Astrocyte (in vitro differentiated cells and primary cell): ENCODE measurements at regions not wholly inside any gene's neighbourhood (a gene's known extent, or its start where the extent isn't known, plus 50 kb on each side); places are given as distances from the start of the nearest gene placed in this dataset.

Experiments
- DNase-seq: peaks from one replicate; pipeline ENCODE4 v3.0.0-alpha.2; 2010; ENCODE audit warnings: low read depth
- FAIRE-seq: peaks from 2 replicates; lab custom pipeline; 2011; peaks lifted over from hg19 to GRCh38; lab: Jason Lieb, UNC
- H2AFZ ChIP-seq: 2 replicates; pipeline ENCODE4 v1.6.0; 2012; ENCODE audit warnings: low read depth, low read length, inconsistent platforms
- H3K27ac ChIP-seq: 2 replicates; pipeline ENCODE4 v1.5.1; 2011; ENCODE audit warnings: low read depth, low read length, inconsistent platforms
- H3K27me3 ChIP-seq: 2 replicates; pipeline ENCODE4 v1.6.0; 2011; ENCODE audit warnings: low read length, inconsistent platforms; ENCODE audit not compliant: insufficient read depth
- H3K36me3 ChIP-seq: 2 replicates; pipeline ENCODE4 v1.5.1; 2011; ENCODE audit warnings: low read length, inconsistent platforms; ENCODE audit not compliant: insufficient read depth
- H3K4me1 ChIP-seq: 2 replicates; pipeline ENCODE4 v1.5.1; 2011; ENCODE audit warnings: low read length, inconsistent platforms; ENCODE audit not compliant: insufficient read depth
- H3K4me2 ChIP-seq: 2 replicates; pipeline ENCODE4 v1.6.0; 2012; ENCODE audit warnings: low read length, inconsistent platforms
- H3K4me3 ChIP-seq: 2 replicates; pipeline ENCODE4 v1.5.1; 2011; ENCODE audit warnings: low read depth, mild to moderate bottlenecking, low read length, inconsistent platforms; ENCODE audit not compliant: insufficient read depth
- H3K79me2 ChIP-seq: 2 replicates; pipeline ENCODE4 v1.6.0; 2012; ENCODE audit warnings: mild to moderate bottlenecking, low read length, inconsistent platforms; ENCODE audit not compliant: insufficient read depth
- H3K9ac ChIP-seq: 2 replicates; pipeline ENCODE4 v1.6.0; 2012; ENCODE audit warnings: mild to moderate bottlenecking, low read length, inconsistent platforms
- H3K9me3 ChIP-seq: 2 replicates; pipeline ENCODE4 v1.5.1; 2012; ENCODE audit warnings: low read depth, mild to moderate bottlenecking, low read length, inconsistent platforms; ENCODE audit not compliant: insufficient read depth
- H4K20me1 ChIP-seq: 2 replicates; pipeline ENCODE4 v1.6.0; 2012; ENCODE audit warnings: low read length, inconsistent platforms; ENCODE audit not compliant: insufficient read depth
- H3K27ac Mint-ChIP-seq: one replicate; pipeline ENCODE4 v1.8.0; 2021; ENCODE audit warnings: mild to moderate bottlenecking, mixed read lengths; ENCODE audit not compliant: unreplicated experiment
- H3K27me3 Mint-ChIP-seq: one replicate; pipeline ENCODE4 v1.8.0; 2021; ENCODE audit warnings: low read depth, mixed read lengths; ENCODE audit not compliant: unreplicated experiment
- H3K36me3 Mint-ChIP-seq: one replicate; pipeline ENCODE4 v1.8.0; 2021; ENCODE audit warnings: low read depth, mixed read lengths; ENCODE audit not compliant: unreplicated experiment
- H3K4me1 Mint-ChIP-seq: one replicate; pipeline ENCODE4 v1.8.0; 2021; ENCODE audit warnings: low read depth, mixed read lengths; ENCODE audit not compliant: unreplicated experiment
- H3K4me3 Mint-ChIP-seq: one replicate; pipeline ENCODE4 v1.8.0; 2021; ENCODE audit warnings: mild to moderate bottlenecking, moderate library complexity, mixed read lengths; ENCODE audit not compliant: unreplicated experiment
- H3K9me3 Mint-ChIP-seq: one replicate; pipeline ENCODE4 v1.8.0; 2021; ENCODE audit warnings: mild to moderate bottlenecking, mixed read lengths; ENCODE audit not compliant: unreplicated experiment
- EZH2 ChIP-seq: IDR thresholded peaks from 2 replicates; pipeline ENCODE4 v1.6.1; 2012; ENCODE audit warnings: mild to moderate bottlenecking, low read length, inconsistent platforms; ENCODE audit not compliant: insufficient read depth
- TF ChIP-seq, protein P1 (sequence below): IDR thresholded peaks from 2 replicates; pipeline ENCODE4 v1.5.1; 2011; ENCODE audit warnings: low read depth, mild to moderate bottlenecking, inconsistent platforms, low read length, moderate library complexity; ENCODE audit not compliant: insufficient read depth

- H3K27me3 ChIP-seq: no peaks in the 10 kb centered on the region
- Mint-ChIP-seq H3K4me1 (peaks cover 42% of the 10 kb centered on the region), H3K4me3 (no peak overlapping the region), H3K9me3 (no peaks in the 10 kb centered on the region), H3K27me3 (no peaks in the 10 kb centered on the region), H3K36me3 (no peaks in the 10 kb centered on the region), H3K27ac (no peak overlapping the region)
- H3K4me2 ChIP-seq: no peak overlapping the region
- H3K79me2 ChIP-seq: no peaks in the 10 kb centered on the region
- H3K36me3 ChIP-seq: no peaks in the 10 kb centered on the region
- H3K9me3 ChIP-seq: no peaks in the 10 kb centered on the region
- no peak for FAIRE-seq
- no peak overlapping the region for H3K27ac ChIP-seq
- H2AFZ ChIP-seq: no peak overlapping the region
- no peak for DNase-seq
- H3K4me1 ChIP-seq: peaks cover 15% of the 10 kb centered on the region
- H4K20me1 ChIP-seq: no peaks in the 10 kb centered on the region
- H3K4me3 ChIP-seq: no peak overlapping the region
- TF ChIP-seq, protein P1, sequence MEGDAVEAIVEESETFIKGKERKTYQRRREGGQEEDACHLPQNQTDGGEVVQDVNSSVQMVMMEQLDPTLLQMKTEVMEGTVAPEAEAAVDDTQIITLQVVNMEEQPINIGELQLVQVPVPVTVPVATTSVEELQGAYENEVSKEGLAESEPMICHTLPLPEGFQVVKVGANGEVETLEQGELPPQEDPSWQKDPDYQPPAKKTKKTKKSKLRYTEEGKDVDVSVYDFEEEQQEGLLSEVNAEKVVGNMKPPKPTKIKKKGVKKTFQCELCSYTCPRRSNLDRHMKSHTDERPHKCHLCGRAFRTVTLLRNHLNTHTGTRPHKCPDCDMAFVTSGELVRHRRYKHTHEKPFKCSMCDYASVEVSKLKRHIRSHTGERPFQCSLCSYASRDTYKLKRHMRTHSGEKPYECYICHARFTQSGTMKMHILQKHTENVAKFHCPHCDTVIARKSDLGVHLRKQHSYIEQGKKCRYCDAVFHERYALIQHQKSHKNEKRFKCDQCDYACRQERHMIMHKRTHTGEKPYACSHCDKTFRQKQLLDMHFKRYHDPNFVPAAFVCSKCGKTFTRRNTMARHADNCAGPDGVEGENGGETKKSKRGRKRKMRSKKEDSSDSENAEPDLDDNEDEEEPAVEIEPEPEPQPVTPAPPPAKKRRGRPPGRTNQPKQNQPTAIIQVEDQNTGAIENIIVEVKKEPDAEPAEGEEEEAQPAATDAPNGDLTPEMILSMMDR: no peak
- no peak for TF ChIP-seq EZH2
- H3K9ac ChIP-seq: no peak overlapping the region
These were observed 244.8 kb upstream of the FAT3 start for GRCh38 chr11:91979775-91980174.

GRCh38 chr11:91978747-91979146 lies 245.9 kb upstream of the FAT3 start:
- Mint-ChIP-seq H3K27me3 (no peaks in the 10 kb centered on the region), H3K9me3 (no peaks in the 10 kb centered on the region), H3K27ac (peak overlapping the region; percentile 94), H3K4me1 (peaks cover 33% of the 10 kb centered on the region), H3K36me3 (no peaks in the 10 kb centered on the region), H3K4me3 (peak overlapping the region; percentile 10)
- Histone ChIP-seq H3K79me2 (no peaks in the 10 kb centered on the region), H3K36me3 (no peaks in the 10 kb centered on the region), H3K9me3 (no peaks in the 10 kb centered on the region), H3K4me2 (no peak overlapping the region), H3K4me3 (no peak overlapping the region), H4K20me1 (no peaks in the 10 kb centered on the region), H3K27ac (no peak overlapping the region), H3K9ac (no peak overlapping the region), H3K27me3 (no peaks in the 10 kb centered on the region), H3K4me1 (peaks cover 15% of the 10 kb centered on the region), H2AFZ (no peak overlapping the region)
- FAIRE-seq (no peak), DNase-seq (peak; percentile 64)
- no peak for TF ChIP-seq EZH2
- TF ChIP-seq, protein P1: no peak

- Histone ChIP-seq H3K4me2 (no peak overlapping the region), H3K27ac (no peak overlapping the region), H3K9me3 (no peaks in the 10 kb centered on the region), H3K4me3 (no peak overlapping the region), H3K36me3 (no peaks in the 10 kb centered on the region), H3K9ac (no peak overlapping the region), H2AFZ (no peak overlapping the region), H3K79me2 (no peaks in the 10 kb centered on the region), H3K27me3 (no peaks in the 10 kb centered on the region), H3K4me1 (no peaks in the 10 kb centered on the region), H4K20me1 (no peaks in the 10 kb centered on the region)
- H3K4me1 Mint-ChIP-seq: peaks cover 4% of the 10 kb centered on the region
- no peak for TF ChIP-seq EZH2
- TF ChIP-seq, protein P1: no peak
- no peak for FAIRE-seq
- no peak overlapping the region for H3K27ac Mint-ChIP-seq
- H3K27me3 Mint-ChIP-seq: peaks cover 2% of the 10 kb centered on the region
- peaks cover 2% of the 10 kb centered on the region for H3K9me3 Mint-ChIP-seq
- no peaks in the 10 kb centered on the region for H3K36me3 Mint-ChIP-seq
- DNase-seq: peak; percentile 3
- no peak overlapping the region for H3K4me3 Mint-ChIP-seq
These were observed 251.9 kb upstream of the FAT3 start for GRCh38 chr11:91972665-91973266.
